ENCODE measurements at regions not wholly inside any gene's neighbourhood (a gene's known extent, or its start where the extent isn't known, plus 50 kb on each side); places are given as distances from the start of the nearest gene placed in this dataset.
"Not testable (repeated sequence)": the region's sequence is repeated elsewhere in the genome, so short reads cannot be mapped to it uniquely, and the experiment has no call there.

GRCh38 chr2:215576572-215576971 lies 140.7 kb upstream of the FN1 start:
- no peak for DNase-seq

DNA sequence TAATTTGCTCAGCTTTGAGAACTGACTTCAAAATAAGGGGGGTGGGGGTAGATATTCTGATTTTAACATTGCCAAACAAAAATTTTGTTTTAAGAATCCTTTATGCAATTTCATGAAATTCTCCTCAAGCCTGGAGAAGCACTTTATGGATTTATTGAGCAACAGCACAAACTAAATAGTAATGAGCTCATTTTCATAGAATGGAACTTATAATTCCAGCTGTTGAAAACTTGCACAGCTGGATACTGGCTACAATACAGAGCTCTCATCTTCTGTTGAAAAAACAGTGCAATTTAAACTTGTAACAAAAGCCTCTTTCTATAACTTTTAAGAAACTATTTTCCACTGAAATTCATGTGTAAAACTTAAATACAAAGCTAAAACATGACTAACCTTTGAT lies 137.6 kb upstream of the FN1 start:
- DNase-seq, result no peak

DNA sequence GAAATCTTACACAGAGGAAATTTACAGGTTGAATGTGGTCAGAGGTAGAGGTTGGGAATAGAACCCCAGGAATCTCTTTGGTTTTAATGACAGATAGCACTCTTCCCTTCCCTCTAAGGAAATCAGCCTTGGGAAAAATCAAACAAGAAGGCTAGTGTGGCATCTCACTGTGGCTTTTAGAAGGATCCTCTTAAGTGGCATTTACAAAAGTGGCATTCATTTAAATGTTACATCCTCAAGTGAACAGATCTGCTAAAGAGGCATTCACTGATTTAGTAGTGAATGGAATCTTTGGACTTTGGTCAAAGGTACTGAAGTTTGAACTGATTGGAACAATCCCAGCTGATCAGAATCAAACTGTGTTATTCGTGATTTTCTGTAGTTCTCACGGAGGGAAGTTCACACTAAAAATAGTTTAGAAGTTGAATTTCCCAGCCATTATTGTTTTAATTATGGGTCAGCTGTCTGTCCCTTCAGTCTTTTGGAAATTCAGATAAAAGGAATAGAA lies 136.5 kb upstream of the FN1 start:
- no peak for DNase-seq

DNA sequence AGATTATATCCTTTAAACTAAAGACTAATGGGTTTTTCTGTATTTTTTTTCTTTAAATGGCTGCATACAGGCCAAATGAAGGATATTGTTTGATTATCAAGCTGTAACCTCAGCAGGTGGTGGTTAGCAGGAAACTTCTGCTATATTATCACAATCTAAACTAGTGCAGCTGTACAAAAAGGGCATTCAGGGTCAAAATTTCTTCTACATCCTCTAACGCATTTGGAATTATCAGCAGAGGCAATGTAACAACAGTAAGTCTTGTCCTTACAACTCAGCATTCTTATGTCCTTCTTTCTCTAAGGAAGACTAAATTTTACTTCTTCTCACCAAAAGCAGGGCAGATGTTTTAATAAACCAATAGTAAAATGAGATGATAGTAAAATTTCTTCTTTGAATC lies 135.8 kb upstream of the FN1 start:
- DNase-seq, result no peak

GRCh38 chr2:215567504-215567903 lies 131.6 kb upstream of the FN1 start:
- DNase-seq, result no peak

GRCh38 chr2:215565897-215566296 lies 130.0 kb upstream of the FN1 start:
- no peak for DNase-seq

DNA sequence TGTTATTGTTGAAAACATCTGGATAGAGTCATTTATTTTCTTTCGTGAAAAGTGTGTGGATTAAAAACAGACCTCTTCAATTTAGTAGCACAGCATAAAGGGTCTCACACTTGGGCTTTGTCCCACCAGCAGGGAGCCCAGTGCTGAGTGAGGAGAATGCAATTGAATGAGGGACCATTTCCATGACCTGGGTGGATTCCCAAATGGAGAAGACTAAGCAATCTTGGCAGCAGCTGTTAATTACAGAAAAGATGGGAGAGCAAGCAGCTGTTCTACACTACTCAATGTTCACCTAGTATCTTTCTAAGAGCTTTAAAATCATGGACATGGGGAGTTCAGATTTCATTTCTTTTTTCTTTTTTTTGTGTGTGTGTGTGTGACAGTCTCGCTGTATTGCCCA lies 121.8 kb upstream of the FN1 start:
- no peak for DNase-seq

DNA sequence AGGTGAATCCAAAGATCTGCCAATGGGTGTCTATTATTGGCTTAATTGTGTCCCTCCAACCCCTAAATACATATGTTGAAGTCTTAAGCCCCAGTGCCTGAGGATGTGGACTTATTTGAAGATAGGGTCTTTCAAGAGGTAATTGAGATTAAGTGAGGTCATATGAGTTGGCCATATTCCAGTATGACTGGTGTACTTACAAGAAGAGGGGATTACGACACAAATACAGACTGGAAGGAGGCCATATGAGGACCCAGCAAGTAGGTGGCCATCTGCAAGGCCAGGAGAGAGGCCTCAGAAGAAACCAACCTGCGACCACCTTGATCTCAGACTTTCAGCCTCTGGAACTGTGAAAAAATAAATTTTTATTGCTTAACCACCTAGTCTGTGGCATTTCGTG lies 121.1 kb upstream of the FN1 start:
- no peak for DNase-seq

DNA sequence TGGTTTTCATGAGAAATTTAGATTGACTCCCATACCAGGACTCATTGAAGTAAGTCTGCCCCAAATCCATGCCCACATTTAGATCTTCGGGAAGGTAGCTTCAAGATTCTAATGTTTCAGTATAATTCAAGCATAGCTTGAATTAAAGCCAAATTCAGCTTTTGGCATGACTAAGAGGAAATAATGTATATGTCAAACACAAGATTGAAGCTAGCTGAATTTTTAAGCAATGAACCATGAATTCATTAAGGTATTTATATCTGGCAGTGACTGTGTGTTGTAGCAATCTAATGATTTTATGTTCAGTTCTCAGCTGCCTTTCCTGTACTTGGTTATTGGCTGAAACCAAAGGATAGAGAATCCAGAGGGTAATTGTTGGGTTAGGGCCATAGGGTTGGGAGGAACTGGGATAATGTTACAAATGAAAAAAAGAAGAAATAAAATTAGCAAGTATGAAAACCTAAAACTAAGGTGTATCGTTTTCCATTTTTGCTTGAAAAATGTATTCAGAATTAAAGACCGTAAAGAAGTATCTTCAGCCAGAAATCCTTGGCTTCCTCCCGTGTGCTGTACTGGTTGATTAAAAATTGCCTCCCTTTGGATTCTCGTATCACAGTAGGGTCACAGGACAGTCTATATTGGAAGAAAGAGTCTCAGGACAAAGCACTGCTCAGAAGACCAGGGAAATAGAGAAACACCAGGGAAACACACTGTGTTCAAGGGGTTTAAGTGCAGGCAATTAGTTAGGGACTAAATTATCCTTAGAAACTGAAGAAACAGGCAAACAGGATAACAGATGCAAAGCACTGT lies 119.0 kb upstream of the FN1 start:
- DNase-seq, result no peak

- no peak for DNase-seq
Observed at GRCh38 chr2:215553946-215554345, 118.1 kb upstream of the FN1 start.

GRCh38 chr2:215552144-215552580 lies 116.3 kb upstream of the FN1 start:
- no peak for DNase-seq

DNA sequence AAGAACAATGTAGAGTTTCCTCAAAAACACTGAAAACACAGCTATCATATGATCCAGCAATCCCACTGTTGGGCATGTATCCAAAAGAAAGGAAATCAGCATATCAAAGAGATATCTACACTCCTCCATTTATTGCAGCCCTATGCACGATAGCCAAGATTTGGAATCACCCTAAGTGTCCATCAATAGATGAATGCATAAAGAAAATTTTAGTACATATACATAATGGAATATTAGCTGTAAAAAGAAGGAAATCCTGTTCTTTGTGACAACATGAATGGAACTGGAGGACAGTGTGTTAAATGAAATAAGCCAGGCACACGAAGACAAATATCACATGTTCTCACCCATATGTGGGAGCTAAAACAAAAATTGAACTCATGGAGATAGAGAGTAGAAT lies 114.5 kb upstream of the FN1 start:
- DNase-seq, result no peak

- DNase-seq, result no peak
Observed at GRCh38 chr2:215548714-215549113, 112.8 kb upstream of the FN1 start.

DNA sequence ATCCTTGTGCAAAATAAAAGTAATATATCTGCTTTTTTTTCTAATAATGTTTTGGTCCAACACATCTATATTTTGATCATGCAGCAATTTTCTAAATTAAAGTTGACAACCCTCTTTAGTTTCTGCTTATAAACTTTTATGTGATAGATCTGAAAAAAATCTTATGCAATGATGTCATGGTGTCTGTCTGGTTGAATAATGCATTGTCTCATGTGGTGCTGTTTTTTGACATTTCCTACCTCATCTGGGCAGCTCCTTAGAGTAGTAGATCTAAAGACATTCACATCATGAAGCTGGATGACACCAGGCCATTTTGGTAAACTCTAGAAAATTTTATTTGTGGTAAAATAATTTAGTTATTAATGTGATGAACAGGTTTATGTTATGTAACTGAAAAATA lies 106.8 kb upstream of the FN1 start:
- no peak for DNase-seq

DNA sequence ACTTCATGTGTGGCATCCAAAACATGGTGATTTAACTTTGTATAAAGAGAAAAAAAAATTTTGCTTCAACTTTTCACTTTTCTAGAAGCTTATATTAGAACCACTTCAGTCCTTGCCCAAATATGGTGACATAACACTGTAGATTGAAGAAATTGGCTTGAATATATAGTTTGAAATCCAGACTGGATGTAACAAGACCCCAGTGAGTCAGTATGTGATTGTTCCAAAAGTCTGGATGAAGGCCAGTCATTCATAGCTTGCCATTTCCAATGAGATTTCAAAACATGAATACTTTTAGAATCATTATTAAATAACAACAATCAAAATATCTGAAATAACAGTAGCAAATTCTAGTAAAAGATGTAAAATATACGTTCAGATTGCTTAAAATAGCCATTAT lies 104.8 kb upstream of the FN1 start:
- DNase-seq, result no peak

DNA sequence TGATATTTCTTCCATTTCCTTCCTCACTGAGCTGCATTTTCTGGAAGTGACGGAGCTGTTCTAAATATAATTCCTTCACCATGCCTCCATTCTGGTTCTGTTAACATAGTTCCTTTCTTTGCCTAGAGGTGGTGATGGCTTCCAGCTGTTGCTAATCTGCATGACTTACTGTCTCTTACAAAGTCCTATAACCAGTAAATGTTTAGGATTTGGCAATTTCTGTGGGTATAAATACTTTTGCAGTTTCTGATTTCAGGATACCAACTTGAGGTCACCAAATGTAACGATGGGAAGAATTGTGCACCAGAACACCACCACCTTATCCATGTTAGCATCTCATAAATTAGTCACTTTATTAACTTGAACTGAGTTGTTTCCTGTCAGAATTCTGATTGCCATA lies 101.7 kb upstream of the FN1 start:
- DNase-seq, result no peak

- no peak for DNase-seq
Observed at GRCh38 chr2:215536510-215536909, 100.6 kb upstream of the FN1 start.

- DNase-seq, result no peak
Observed at GRCh38 chr2:215535741-215536140, 99.9 kb upstream of the FN1 start.

- DNase-seq, result no peak
Observed at GRCh38 chr2:215535125-215535668, 99.3 kb upstream of the FN1 start.

DNA sequence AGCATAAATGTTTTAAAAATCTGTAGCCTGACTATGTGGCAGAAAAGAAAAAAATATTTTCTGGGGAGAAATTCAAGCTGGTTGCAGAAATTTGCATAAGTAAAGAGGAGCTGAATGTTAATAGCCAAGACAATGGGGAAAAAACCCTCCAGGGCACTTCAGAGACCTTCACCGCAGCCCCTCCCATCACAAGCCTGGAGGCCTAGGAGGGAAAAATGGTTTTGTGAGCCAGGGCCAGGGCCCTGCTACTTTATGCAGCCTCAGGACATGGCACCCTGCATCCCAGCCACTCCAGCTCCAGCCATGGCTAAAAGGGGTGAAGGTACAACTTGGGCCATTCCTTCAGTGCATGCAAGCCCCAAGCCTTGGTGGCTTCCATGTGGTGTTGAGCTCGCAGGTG lies 97.8 kb upstream of the FN1 start:
- DNase-seq, result not testable (repeated sequence)

DNA sequence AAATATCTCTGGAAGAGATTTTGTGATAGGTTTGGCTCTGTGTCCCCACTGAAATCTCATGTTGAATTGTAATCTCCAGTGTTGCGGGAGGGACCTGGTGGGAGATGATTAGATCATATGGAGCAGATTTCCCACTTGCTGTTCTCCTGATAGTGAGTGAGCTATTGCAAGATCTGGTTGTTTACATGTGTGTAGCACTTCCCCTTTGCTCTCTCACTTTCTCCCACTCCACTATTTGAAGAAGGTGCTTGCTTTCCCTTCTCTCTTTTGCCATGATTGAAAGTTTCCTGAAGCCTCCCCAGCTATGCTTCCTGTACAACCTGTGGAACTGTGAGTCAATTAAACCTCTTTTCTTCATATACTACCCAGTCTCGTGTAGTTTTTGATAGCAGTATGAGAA lies 97.0 kb upstream of the FN1 start:
- DNase-seq, result no peak

GRCh38 chr2:215531284-215531683 lies 95.4 kb upstream of the FN1 start:
- DNase-seq, result no peak

GRCh38 chr2:215530191-215530968 lies 94.5 kb upstream of the FN1 start:
- no peak for DNase-seq

DNA sequence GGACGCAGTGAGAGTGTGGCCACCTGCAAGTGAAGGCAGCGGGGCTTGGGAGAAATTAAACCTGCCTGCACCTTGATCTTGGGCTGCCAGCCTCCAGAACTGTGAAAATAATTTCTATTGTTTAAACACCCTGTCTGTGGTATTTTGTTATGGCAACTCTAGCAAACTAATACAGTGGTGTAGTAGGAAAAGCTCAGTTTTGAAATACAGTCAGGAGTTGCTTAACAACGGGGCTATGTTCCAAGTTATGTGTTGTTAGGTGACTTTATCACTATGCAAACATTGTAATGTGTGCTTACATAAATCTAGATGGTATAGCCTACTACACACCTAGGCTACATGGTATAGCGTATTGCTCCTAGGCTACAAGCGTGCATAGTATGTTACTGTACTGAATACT lies 93.4 kb upstream of the FN1 start:
- DNase-seq, result no peak
